Left lung (tissue), 4 donors: ENCODE measurements at regions not wholly inside any gene's neighbourhood (a gene's known extent, or its start where the extent isn't known, plus 50 kb on each side); places are given as distances from the start of the nearest gene placed in this dataset.

ENCODE experiments used
- ATAC-seq: fragments of 200-7000 bp; cut with Tn5 transposase; one replicate; pipeline ENCODE4 v1.9.1; 2020; ENCODE audit warnings: moderate library complexity
- DNase-seq, 4 donors: peaks; one replicate each; pipeline ENCODE4 v3.0.0-alpha.2; 2013 to 2020
- H3K27ac ChIP-seq, 2 donors: fragments of 200-600 bp; sonication (generic) in 1 of 2; one replicate each; pipeline versions ENCODE4 v1.5.0 to v1.8.0; 2020 to 2021
- H3K27me3 ChIP-seq, 2 donors: fragments of 200-600 bp; sonication (generic) in 1 of 2; one replicate each; pipeline versions ENCODE4 v1.5.0 to v1.8.0; 2020 to 2021
- H3K36me3 ChIP-seq, 2 donors: fragments of 200-600 bp; sonication (generic) in 1 of 2; one replicate each; pipeline versions ENCODE4 v1.5.0 to v1.8.0; 2020 to 2021
- H3K4me1 ChIP-seq, 2 donors: fragments of 200-600 bp; one replicate each; pipeline ENCODE4 v1.8.0; 2021
- H3K4me3 ChIP-seq, 2 donors: fragments of 200-600 bp; sonication (generic) in 1 of 2; one replicate each; pipeline versions ENCODE4 v1.5.0 to v1.8.0; 2020 to 2021; ENCODE audit warnings: mild to moderate bottlenecking in 1 of 2
- H3K9me3 ChIP-seq, 2 donors: fragments of 200-600 bp; sonication (generic) in 1 of 2; one replicate each; pipeline versions ENCODE4 v1.5.0 to v1.8.0; 2020 to 2021
- CTCF ChIP-seq, 2 donors: fragments of 200-600 bp; sonication (generic) in 1 of 2; IDR thresholded peaks; one replicate each; pipeline versions ENCODE4 v1.5.0 to v1.8.0; 2021; ENCODE audit warnings: antibody characterized with exemption in 2 of 2
- intact Hi-C, 2 donors: fragments of 100-400 bp; cut with DNase I; formaldehyde crosslinking; loops; one replicate each; pipeline versions ENCODE4 v1.11.2 to v1.14.2; 2022
- donor health status: DM: no; HTN: yes; CAD: no.
- donor health status: DM: no; HTN: no; CAD: no.

- intact Hi-C loops = no loop called here
- Histone ChIP-seq H3K4me1 (no peaks in the 10 kb centered on the region), H3K27me3 (peaks cover 0 to 9% of the 10 kb centered on the region in 2 donors), H3K36me3 (no peaks in the 10 kb centered on the region), H3K27ac (no peak overlapping the region), H3K9me3 (no peaks in the 10 kb centered on the region), H3K4me3 (no peak overlapping the region)
- no peak for TF ChIP-seq CTCF (IDR thresholded peaks at IDR 0.05)
- DNase-seq (no peak), ATAC-seq (no peak)
Measured at GRCh38 chr10:70981936-70982335, 93.6 kb upstream of the PCBD1 start.

DNA sequence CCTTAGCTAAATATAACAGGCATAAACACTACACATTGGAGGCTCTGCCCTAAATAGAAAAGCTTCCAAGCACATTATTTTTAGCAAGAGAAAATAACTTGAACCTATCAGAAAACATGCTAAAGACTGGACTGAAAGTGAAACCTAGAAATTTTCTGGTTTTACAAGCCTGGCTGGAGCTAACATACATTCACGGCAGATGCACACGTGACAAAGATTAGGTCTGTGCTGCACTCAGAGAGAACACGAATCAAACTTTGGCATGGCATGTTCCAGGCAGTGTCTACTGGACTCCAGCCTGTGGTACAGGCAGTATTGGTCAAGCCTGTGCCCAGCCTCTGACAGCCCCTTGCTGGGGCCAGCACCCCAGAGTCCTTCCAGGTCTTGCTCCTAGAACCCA lies 94.1 kb upstream of the PCBD1 start:
- DNase-seq = no peak
- no peak overlapping the region for H3K27ac ChIP-seq
- H3K9me3 ChIP-seq = no peaks in the 10 kb centered on the region
- peaks cover 0 to 9% of the 10 kb centered on the region in 2 donors for H3K27me3 ChIP-seq
- H3K4me1 ChIP-seq = no peaks in the 10 kb centered on the region
- ATAC-seq = no peak
- no peak for TF ChIP-seq CTCF (IDR thresholded peaks at IDR 0.05)
- intact Hi-C loops = no loop called here
- H3K36me3 ChIP-seq = no peaks in the 10 kb centered on the region
- H3K4me3 ChIP-seq = no peak overlapping the region

- intact Hi-C loops = no loop called here
- H3K36me3 ChIP-seq = no peaks in the 10 kb centered on the region
- H3K4me1 ChIP-seq = no peaks in the 10 kb centered on the region
- H3K9me3 ChIP-seq = no peaks in the 10 kb centered on the region
- no peak for TF ChIP-seq CTCF (IDR thresholded peaks at IDR 0.05)
- no peaks in the 10 kb centered on the region for H3K27me3 ChIP-seq
- ATAC-seq = no peak
- no peak overlapping the region for H3K4me3 ChIP-seq
- no peak for DNase-seq
- H3K27ac ChIP-seq = no peak overlapping the region
Measured at GRCh38 chr10:70984986-70985722, 96.8 kb upstream of the PCBD1 start.

- intact Hi-C loops = no loop called here
- Histone ChIP-seq H3K36me3 (no peaks in the 10 kb centered on the region), H3K4me3 (no peak overlapping the region), H3K27ac (no peak overlapping the region), H3K27me3 (no peaks in the 10 kb centered on the region), H3K4me1 (no peaks in the 10 kb centered on the region), H3K9me3 (no peaks in the 10 kb centered on the region)
- no peak for TF ChIP-seq CTCF (IDR thresholded peaks at IDR 0.05)
- DNase-seq = no peak
- ATAC-seq = no peak
Measured at GRCh38 chr10:70985824-70986622, 97.7 kb upstream of the PCBD1 start.

DNA sequence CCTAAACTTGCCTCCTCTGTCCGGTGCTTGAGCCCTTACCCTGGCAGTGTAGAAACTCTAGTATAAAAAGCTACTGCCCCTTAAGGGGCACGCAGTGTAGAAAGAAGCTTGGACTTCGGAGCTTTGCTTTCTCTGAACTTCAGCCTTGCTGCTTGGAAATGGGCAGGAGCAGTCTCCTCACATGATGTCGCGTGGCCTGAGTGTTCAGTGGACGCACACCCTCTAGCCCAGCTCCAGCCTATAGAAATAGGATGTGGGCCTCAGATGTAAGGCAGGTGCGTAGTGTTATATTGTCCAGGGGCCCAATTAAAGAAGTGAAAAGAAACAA lies 98.2 kb upstream of the PCBD1 start:
- Histone ChIP-seq H3K27ac (no peak overlapping the region), H3K4me1 (no peaks in the 10 kb centered on the region), H3K27me3 (no peaks in the 10 kb centered on the region), H3K4me3 (no peak overlapping the region), H3K9me3 (no peaks in the 10 kb centered on the region), H3K36me3 (no peaks in the 10 kb centered on the region)
- intact Hi-C loops = no loop called here
- no peak for TF ChIP-seq CTCF (IDR thresholded peaks at IDR 0.05)
- DNase-seq (no peak), ATAC-seq (no peak)
